Psoas muscle (tissue), 7 donors: ENCODE measurements at regions not wholly inside any gene's neighbourhood (a gene's known extent, or its start where the extent isn't known, plus 50 kb on each side); places are given as distances from the start of the nearest gene placed in this dataset.

Experiments used
- ATAC-seq, 4 donors: fragments of 200-7000 bp; cut with Tn5 transposase; one replicate each; pipeline ENCODE4 v1.9.1; 2020; ENCODE audit warnings: moderate library complexity in 3 of 4, mild to moderate bottlenecking in 2 of 4
- DNase-seq, 2 donors: peaks; one replicate each; pipeline ENCODE4 v3.0.0-alpha.2; 2020
- H3K27ac ChIP-seq: fragments of 200-600 bp; one replicate; pipeline ENCODE4 v1.8.0; 2022
- H3K27me3 ChIP-seq, 3 donors: fragments of 200-600 bp in 1 of 3; one replicate each; pipeline versions ENCODE4 v1.6.1 to v1.8.0; 2013 to 2022; ENCODE audit warnings: low read length in 2 of 3, mild to moderate bottlenecking in 2 of 3, moderate library complexity in 1 of 3; ENCODE audit not compliant: insufficient read depth in 3 of 3
- H3K36me3 ChIP-seq, 2 donors: fragments of 200-600 bp in 1 of 2; one replicate each; pipeline versions ENCODE4 v1.6.1 to v1.8.0; 2013 to 2022; ENCODE audit warnings: low read depth in 1 of 2, mild to moderate bottlenecking in 1 of 2, moderate library complexity in 1 of 2; ENCODE audit not compliant: insufficient read depth in 1 of 2
- H3K4me1 ChIP-seq: fragments of 200-600 bp; one replicate; pipeline ENCODE4 v1.8.0; 2022
- H3K4me3 ChIP-seq: fragments of 200-600 bp; one replicate; pipeline ENCODE4 v1.8.0; 2022; ENCODE audit warnings: mild to moderate bottlenecking
- H3K9me3 ChIP-seq: fragments of 200-600 bp; one replicate; pipeline ENCODE4 v1.8.0; 2022
- WGBS, 3 donors: extraction: QIAGEN DNeasy Blood & Tissue Kit; methylation state at CpG; one replicate each; pipeline versions ENCODE4 v1.1.6 to v1.1.7; 2013; 5-methylcytosine and 5-hydroxymethylcytosine counted together
- intact Hi-C, 2 donors: fragments of 100-400 bp; cut with DNase I; formaldehyde crosslinking; loops; one replicate each; pipeline versions ENCODE4 v1.11.0 to v1.14.2; 2022
- TF ChIP-seq, protein P1 (sequence below): fragments of 200-600 bp; IDR thresholded peaks from one replicate; pipeline ENCODE4 v1.8.0; 2022; ENCODE audit warnings: antibody characterized with exemption
- donor health status: healthy with polysubstance abuse.
- donor health status: DM: no; HTN: no; CAD: no; lungs with moderate emphysema.
- donor health status: Bipolar disorder and iron deficiency.
- donor health status: healthy.
- donor health status: DM: yes; HTN: yes; CAD: no.
- donor health status: DM: no; HTN: no; CAD: no.
- donor health status: DM: yes; HTN: yes; CAD: no.

DNA sequence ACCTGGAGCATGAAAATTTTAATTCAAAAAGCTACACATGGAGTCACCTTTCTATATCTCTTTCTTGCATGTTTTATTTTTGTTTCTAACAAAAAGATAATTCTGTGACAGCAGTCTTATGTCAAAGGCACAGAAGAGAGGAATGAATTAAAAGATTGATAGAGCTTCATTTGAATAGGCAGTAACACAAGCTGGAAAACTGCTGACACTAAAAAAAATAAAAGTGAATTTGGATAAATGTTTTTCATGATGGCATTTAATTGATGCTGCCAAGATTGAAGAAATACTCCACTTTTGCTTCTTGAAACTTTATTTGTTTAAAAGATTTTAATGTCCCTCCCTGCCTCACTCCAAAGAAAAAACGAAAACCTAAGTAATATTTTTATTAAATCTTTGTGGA, 887.4 kb downstream of the PLA2G4A start:
- no peak overlapping the region for H3K4me3 ChIP-seq
- ATAC-seq (no peak), DNase-seq (no peak)
- no peaks in the 10 kb centered on the region for H3K36me3 ChIP-seq
- H3K9me3 ChIP-seq, result no peaks in the 10 kb centered on the region
- H3K27me3 ChIP-seq, result no peaks in the 10 kb centered on the region
- TF ChIP-seq, protein P1, sequence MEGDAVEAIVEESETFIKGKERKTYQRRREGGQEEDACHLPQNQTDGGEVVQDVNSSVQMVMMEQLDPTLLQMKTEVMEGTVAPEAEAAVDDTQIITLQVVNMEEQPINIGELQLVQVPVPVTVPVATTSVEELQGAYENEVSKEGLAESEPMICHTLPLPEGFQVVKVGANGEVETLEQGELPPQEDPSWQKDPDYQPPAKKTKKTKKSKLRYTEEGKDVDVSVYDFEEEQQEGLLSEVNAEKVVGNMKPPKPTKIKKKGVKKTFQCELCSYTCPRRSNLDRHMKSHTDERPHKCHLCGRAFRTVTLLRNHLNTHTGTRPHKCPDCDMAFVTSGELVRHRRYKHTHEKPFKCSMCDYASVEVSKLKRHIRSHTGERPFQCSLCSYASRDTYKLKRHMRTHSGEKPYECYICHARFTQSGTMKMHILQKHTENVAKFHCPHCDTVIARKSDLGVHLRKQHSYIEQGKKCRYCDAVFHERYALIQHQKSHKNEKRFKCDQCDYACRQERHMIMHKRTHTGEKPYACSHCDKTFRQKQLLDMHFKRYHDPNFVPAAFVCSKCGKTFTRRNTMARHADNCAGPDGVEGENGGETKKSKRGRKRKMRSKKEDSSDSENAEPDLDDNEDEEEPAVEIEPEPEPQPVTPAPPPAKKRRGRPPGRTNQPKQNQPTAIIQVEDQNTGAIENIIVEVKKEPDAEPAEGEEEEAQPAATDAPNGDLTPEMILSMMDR, result no peak
- H3K4me1 ChIP-seq, result no peaks in the 10 kb centered on the region
- H3K27ac ChIP-seq, result no peak overlapping the region
- WGBS, 3 donors, result 54 to 76% (median 71%) methylated on average over 1 of the region's 1 CpG
- intact Hi-C loops, result no loop called here

DNA sequence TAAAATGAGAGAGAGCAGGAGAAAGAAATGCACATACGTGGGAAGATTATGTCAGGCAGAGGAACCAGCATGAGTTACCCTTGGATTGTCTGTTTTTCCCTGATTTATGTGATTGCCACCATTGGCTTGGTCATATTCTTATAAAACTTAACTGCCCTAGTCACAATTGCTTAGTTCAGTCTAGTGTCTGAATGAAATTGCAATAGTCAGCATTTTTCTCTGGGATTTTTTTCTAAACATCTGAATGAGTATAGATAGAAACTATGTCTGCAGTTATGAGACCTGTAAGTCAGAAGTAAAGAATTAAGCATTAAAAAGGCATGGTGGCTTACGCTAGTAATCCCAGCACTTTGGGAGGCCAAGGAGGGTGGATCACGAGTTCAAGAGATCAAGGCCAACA, 889.8 kb downstream of the PLA2G4A start:
- Histone ChIP-seq H3K9me3 (no peaks in the 10 kb centered on the region), H3K36me3 (no peaks in the 10 kb centered on the region), H3K4me1 (no peaks in the 10 kb centered on the region), H3K4me3 (no peak overlapping the region), H3K27me3 (no peaks in the 10 kb centered on the region), H3K27ac (no peak overlapping the region)
- intact Hi-C loops, result no loop called here
- TF ChIP-seq, protein P1, result no peak
- ATAC-seq (no peak), DNase-seq (no peak)
- 72 to 80% (median 74%) methylated on average over 3 of the region's 3 CpGs for WGBS, 3 donors

DNA sequence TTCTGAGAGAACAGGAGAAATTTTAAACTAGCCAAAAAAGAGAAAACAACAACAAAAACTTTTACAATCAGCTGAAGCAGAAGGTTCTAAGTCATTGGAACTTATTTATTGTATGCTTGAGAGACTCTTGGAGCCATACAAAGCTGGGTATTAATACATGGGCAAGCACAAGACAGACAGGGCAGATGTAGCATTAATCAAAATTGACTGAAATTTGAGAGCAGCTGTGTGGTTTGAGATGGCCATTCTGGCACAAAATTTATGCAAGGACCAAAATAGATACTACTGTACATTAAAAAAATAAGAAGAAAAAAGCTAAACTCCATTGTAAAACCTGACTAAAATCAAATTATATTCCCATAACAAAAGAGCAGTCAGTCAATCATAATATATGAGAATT, 892.5 kb downstream of the PLA2G4A start:
- DNase-seq (no peak), ATAC-seq (no peak)
- H3K4me1 ChIP-seq, result no peaks in the 10 kb centered on the region
- TF ChIP-seq, protein P1, result no peak
- intact Hi-C loops, result no loop called here
- no peaks in the 10 kb centered on the region for H3K36me3 ChIP-seq
- H3K27me3 ChIP-seq, result no peaks in the 10 kb centered on the region
- H3K27ac ChIP-seq, result no peak overlapping the region
- H3K9me3 ChIP-seq, result no peaks in the 10 kb centered on the region
- H3K4me3 ChIP-seq, result no peak overlapping the region

DNA sequence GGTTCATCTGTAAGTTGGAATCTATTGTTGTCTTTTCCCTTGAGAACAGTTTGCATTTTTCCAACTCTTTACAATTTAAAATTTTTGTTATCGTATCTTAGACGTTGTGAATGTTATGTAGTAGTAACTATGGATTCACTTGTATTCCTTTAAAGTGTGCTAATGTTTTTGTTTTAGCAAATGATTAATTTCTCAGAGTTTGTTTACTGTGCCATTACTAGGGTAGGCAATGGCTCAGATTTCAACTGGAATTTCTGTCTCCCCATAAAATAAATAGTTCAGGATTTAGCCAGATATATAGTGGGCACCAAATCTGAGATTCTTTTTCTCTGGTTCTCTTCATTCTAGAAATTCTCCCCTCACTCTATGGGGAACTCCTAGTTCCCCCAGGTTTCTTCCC, 896.5 kb downstream of the PLA2G4A start:
- H3K27me3 ChIP-seq, result no peaks in the 10 kb centered on the region
- no peaks in the 10 kb centered on the region for H3K4me1 ChIP-seq
- DNase-seq (no peak), ATAC-seq (no peak)
- H3K36me3 ChIP-seq, result no peaks in the 10 kb centered on the region
- no peaks in the 10 kb centered on the region for H3K9me3 ChIP-seq
- intact Hi-C loops, result no loop called here
- TF ChIP-seq, protein P1, result no peak
- 37 to 52% (median 40%) methylated on average over 2 of the region's 2 CpGs for WGBS, 3 donors
- H3K4me3 ChIP-seq, result no peak overlapping the region
- H3K27ac ChIP-seq, result no peak overlapping the region

DNA sequence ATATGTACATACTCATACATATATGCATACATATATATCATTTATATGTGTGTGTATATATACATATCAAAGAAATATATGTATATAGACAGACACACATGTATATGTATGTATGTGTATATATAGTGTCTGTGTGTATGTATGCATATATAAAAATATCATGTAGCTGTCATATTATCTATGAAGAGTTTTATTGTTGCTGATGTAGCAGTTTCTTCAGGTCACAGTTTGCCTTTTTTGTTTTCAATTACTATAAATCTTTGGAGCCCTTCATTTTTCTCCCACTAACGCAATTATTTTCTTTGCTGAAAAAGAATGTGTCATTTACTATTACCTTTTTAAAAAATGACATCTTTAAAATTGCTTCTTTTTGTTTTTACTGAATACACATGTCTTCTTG, 904.5 kb downstream of the PLA2G4A start:
- Histone ChIP-seq H3K9me3 (no peaks in the 10 kb centered on the region), H3K27me3 (no peaks in the 10 kb centered on the region), H3K27ac (no peak overlapping the region), H3K36me3 (no peaks in the 10 kb centered on the region), H3K4me1 (no peaks in the 10 kb centered on the region), H3K4me3 (no peak overlapping the region)
- DNase-seq (no peak), ATAC-seq (no peak)
- TF ChIP-seq, protein P1, result no peak
- intact Hi-C loops, result no loop called here
- WGBS, 3 donors, result 75 to 85% (median 76%) methylated on average over 1 of the region's 1 CpG
